SK-N-SH treated with all-trans-retinoic acid at 6 μM for 48 hours (cell line): ENCODE measurements at regions not wholly inside any gene's neighbourhood (a gene's known extent, or its start where the extent isn't known, plus 50 kb on each side); places are given as distances from the start of the nearest gene placed in this dataset.

Source experiments
- ATAC-seq: fragments of 200-7000 bp; cut with Tn5 transposase; 3 replicates; pipeline ENCODE4 v1.9.1; 2020; ENCODE audit warnings: mild to moderate bottlenecking, moderate library complexity
- ARNTL ChIP-seq: fragments of 450-650 bp; formaldehyde crosslinking; IDR thresholded peaks from 2 replicates; pipeline ENCODE4 v1.5.0; 2020; ENCODE audit warnings: low read depth, mild to moderate bottlenecking, moderate library complexity, borderline replicate concordance
- BACH2 ChIP-seq: fragments of 250-450 bp; sonication (Bioruptor Pico); IDR thresholded peaks from 2 replicates; pipeline ENCODE4 v1.9.0; 2021; ENCODE audit warnings: mild to moderate bottlenecking, borderline replicate concordance
- CSDC2 ChIP-seq: fragments of 250-450 bp; sonication (Bioruptor Pico); IDR thresholded peaks from 2 replicates; pipeline ENCODE4 v1.5.0; 2020; ENCODE audit warnings: mild to moderate bottlenecking, moderate library complexity
- ESRRG ChIP-seq: fragments of 250-450 bp; sonication (Bioruptor Pico); IDR thresholded peaks from 2 replicates; pipeline ENCODE4 v1.6.1; 2021; ENCODE audit warnings: mild to moderate bottlenecking
- GLIS3 ChIP-seq: fragments of 250-450 bp; sonication (Bioruptor Pico); IDR thresholded peaks from 2 replicates; pipeline ENCODE4 v1.5.0; 2020; ENCODE audit warnings: mild to moderate bottlenecking, moderate library complexity
- ISL1 ChIP-seq: fragments of 250-450 bp; sonication (Bioruptor Pico); IDR thresholded peaks from 2 replicates; pipeline ENCODE4 v2.1.2; 2022; ENCODE audit warnings: mild to moderate bottlenecking, moderate library complexity
- OSR1 ChIP-seq: fragments of 250-450 bp; sonication (Bioruptor Pico); IDR thresholded peaks from 2 replicates; pipeline ENCODE4 v1.8.0; 2022; ENCODE audit warnings: moderate library complexity, mild to moderate bottlenecking, inconsistent platforms
- PATZ1 ChIP-seq: fragments of 250-450 bp; sonication (Bioruptor Pico); IDR thresholded peaks from 2 replicates; pipeline ENCODE4 v1.8.0; 2020; ENCODE audit warnings: mild to moderate bottlenecking, moderate library complexity, borderline replicate concordance
- PPARA ChIP-seq: fragments of 250-450 bp; sonication (Bioruptor Pico); IDR thresholded peaks from 2 replicates; pipeline ENCODE4 v1.5.0; 2020; ENCODE audit warnings: mild to moderate bottlenecking, borderline replicate concordance
- RARB ChIP-seq: fragments of 250-450 bp; sonication (Bioruptor Pico); IDR thresholded peaks from 2 replicates; pipeline ENCODE4 v1.8.0; 2021; ENCODE audit warnings: mild to moderate bottlenecking, moderate library complexity
- TCF4 ChIP-seq: fragments of 250-450 bp; sonication (Bioruptor Pico); IDR thresholded peaks from 2 replicates; pipeline ENCODE4 v1.8.0; 2021; ENCODE audit warnings: mild to moderate bottlenecking, moderate library complexity, borderline replicate concordance
- TOX ChIP-seq: fragments of 250-450 bp; sonication (Bioruptor Pico); IDR thresholded peaks from 2 replicates; pipeline ENCODE4 v1.8.0; 2021; ENCODE audit warnings: mild to moderate bottlenecking, moderate library complexity, borderline replicate concordance
- TSHZ2 ChIP-seq: fragments of 250-450 bp; sonication (Bioruptor Pico); IDR thresholded peaks from 2 replicates; pipeline ENCODE4 v1.5.0; 2020; ENCODE audit warnings: mild to moderate bottlenecking, moderate library complexity
- ZC3H10 ChIP-seq: fragments of 250-450 bp; sonication (Bioruptor Pico); IDR thresholded peaks from 2 replicates; pipeline ENCODE4 v1.5.1; 2021; ENCODE audit warnings: mild to moderate bottlenecking, moderate library complexity
- ZFP3 ChIP-seq: fragments of 250-450 bp; sonication (Bioruptor Pico); IDR thresholded peaks from 2 replicates; pipeline ENCODE4 v1.5.0; 2020; ENCODE audit warnings: mild to moderate bottlenecking, moderate library complexity
- ZFP30 ChIP-seq: fragments of 450-650 bp; formaldehyde crosslinking; IDR thresholded peaks from 2 replicates; pipeline ENCODE4 v1.5.0; 2022; ENCODE audit warnings: mild to moderate bottlenecking, moderate library complexity
- ZNF565 ChIP-seq: fragments of 450-650 bp; formaldehyde crosslinking; conservative IDR thresholded peaks from 2 replicates; pipeline ENCODE4 v1.5.0; 2020; ENCODE audit warnings: low read depth, mild to moderate bottlenecking, moderate library complexity
- ZNF8 ChIP-seq: fragments of 450-650 bp; formaldehyde crosslinking; IDR thresholded peaks from 2 replicates; pipeline ENCODE4 v1.5.0; 2020; ENCODE audit warnings: mild to moderate bottlenecking, moderate library complexity
- TF ChIP-seq, protein P1 (sequence below): fragments of 250-450 bp; sonication (Bioruptor Pico); IDR thresholded peaks from 2 replicates; pipeline ENCODE4 v1.8.0; 2021; ENCODE audit warnings: low read depth, mild to moderate bottlenecking, moderate library complexity, borderline replicate concordance
- TF ChIP-seq, protein P2 (sequence below): fragments of 250-450 bp; sonication (Bioruptor Pico); IDR thresholded peaks from 2 replicates; pipeline ENCODE4 v1.5.1; 2021; ENCODE audit warnings: mild to moderate bottlenecking, moderate library complexity

- TF ChIP-seq BACH2 (CRISPR knock-in tag) (no peak), PPARA (no peak), ZNF8 (no peak), TCF4 (CRISPR knock-in tag) (no peak), RARB (CRISPR knock-in tag) (no peak), GLIS3 (CRISPR knock-in tag) (no peak), TOX (CRISPR knock-in tag) (no peak)
- TF ChIP-seq, protein P1, sequence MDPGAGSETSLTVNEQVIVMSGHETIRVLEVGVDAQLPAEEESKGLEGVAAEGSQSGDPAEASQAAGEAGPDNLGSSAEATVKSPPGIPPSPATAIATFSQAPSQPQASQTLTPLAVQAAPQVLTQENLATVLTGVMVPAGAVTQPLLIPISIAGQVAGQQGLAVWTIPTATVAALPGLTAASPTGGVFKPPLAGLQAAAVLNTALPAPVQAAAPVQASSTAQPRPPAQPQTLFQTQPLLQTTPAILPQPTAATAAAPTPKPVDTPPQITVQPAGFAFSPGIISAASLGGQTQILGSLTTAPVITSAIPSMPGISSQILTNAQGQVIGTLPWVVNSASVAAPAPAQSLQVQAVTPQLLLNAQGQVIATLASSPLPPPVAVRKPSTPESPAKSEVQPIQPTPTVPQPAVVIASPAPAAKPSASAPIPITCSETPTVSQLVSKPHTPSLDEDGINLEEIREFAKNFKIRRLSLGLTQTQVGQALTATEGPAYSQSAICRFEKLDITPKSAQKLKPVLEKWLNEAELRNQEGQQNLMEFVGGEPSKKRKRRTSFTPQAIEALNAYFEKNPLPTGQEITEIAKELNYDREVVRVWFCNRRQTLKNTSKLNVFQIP (CRISPR knock-in tag), result no peak
Observed at GRCh38 chr13:90928109-90928508, 419.4 kb upstream of the MIR17HG start (continued).

GRCh38 chr13:90933097-90933826 is 414.2 kb upstream of the MIR17HG start:
- ATAC-seq, result no peak
- TF ChIP-seq OSR1 (CRISPR knock-in tag) (no peak), ZC3H10 (no peak), PATZ1 (CRISPR knock-in tag) (no peak), ARNTL (CRISPR knock-in tag) (no peak), PPARA (no peak), CSDC2 (CRISPR knock-in tag) (no peak), ESRRG (CRISPR knock-in tag) (no peak), BACH2 (CRISPR knock-in tag) (no peak), ZFP3 (CRISPR knock-in tag) (no peak), ISL1 (CRISPR knock-in tag) (no peak), ZNF565 (no peak), GLIS3 (CRISPR knock-in tag) (no peak), TOX (CRISPR knock-in tag) (no peak)
- TF ChIP-seq, protein P2, sequence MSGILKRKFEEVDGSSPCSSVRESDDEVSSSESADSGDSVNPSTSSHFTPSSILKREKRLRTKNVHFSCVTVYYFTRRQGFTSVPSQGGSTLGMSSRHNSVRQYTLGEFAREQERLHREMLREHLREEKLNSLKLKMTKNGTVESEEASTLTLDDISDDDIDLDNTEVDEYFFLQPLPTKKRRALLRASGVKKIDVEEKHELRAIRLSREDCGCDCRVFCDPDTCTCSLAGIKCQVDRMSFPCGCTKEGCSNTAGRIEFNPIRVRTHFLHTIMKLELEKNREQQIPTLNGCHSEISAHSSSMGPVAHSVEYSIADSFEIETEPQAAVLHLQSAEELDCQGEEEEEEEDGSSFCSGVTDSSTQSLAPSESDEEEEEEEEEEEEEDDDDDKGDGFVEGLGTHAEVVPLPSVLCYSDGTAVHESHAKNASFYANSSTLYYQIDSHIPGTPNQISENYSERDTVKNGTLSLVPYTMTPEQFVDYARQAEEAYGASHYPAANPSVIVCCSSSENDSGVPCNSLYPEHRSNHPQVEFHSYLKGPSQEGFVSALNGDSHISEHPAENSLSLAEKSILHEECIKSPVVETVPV, result no peak

GRCh38 chr13:90934741-90935140 is 412.7 kb upstream of the MIR17HG start:
- TF ChIP-seq GLIS3 (CRISPR knock-in tag) (no peak), ZNF8 (no peak), ZC3H10 (no peak), RARB (CRISPR knock-in tag) (no peak), ISL1 (CRISPR knock-in tag) (no peak), CSDC2 (CRISPR knock-in tag) (no peak), BACH2 (CRISPR knock-in tag) (no peak), PATZ1 (CRISPR knock-in tag) (no peak), ESRRG (CRISPR knock-in tag) (no peak), OSR1 (CRISPR knock-in tag) (no peak), ZFP3 (CRISPR knock-in tag) (no peak), ZFP30 (CRISPR knock-in tag) (no peak), TSHZ2 (CRISPR knock-in tag) (no peak), TOX (CRISPR knock-in tag) (no peak)
- TF ChIP-seq, protein P1 (CRISPR knock-in tag), result no peak

More at GRCh38 chr13:90934741-90935140, 412.7 kb upstream of the MIR17HG start:
- ATAC-seq, result no peak
